ENCODE measurements at regions not wholly inside any gene's neighbourhood (a gene's known extent, or its start where the extent isn't known, plus 50 kb on each side); places are given as distances from the start of the nearest gene placed in this dataset.
A peak's percentile ranks its signal among the peaks of the same experiment; 100 is the strongest.
"Not testable (repeated sequence)": the region's sequence is repeated elsewhere in the genome, so short reads cannot be mapped to it uniquely, and the experiment has no call there.

DNA sequence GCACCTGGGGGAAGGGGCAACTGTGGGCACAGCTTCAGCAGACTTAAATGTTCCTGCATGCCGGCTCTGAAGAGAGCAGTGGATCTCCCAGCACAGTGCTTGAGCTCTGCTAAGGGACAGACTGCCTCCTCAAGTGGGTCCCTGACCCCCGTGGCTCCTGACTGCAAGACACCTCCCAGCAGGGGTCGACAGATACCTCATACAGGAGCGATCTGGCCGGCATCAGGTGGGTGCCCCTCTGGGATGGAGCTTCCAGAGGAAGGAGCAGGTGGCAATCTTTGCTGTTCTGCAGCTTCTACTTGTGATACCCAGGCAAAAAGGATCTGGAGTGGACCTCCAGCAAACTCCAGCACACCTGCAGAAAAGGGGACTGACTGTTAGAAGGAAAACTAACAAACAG is 871.5 kb downstream of the DIAPH3 start:
- DNase-seq (ENCODE audit: low read depth): not testable (repeated sequence)

DNA sequence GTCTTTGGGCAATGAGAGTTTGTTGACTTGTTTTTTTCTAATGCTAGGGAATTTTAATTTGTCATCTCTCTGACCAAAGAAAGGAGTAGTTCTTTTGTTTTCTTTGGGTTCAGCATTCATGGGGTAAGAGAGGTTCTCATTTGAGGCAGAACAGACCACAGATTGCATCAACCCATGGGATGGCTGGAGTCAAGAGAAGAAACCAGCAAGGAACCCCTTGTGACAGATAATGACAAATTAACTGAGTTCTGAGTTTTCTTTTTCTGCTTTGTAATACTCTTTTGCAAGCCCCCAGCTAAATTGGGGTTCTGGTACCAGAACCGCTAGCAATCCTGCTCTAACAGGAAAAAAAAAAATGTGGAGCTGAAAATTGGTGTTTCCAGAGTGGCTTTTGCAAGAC is 864.1 kb downstream of the DIAPH3 start:
- no peak for DNase-seq (ENCODE audit: low read depth)

DNA sequence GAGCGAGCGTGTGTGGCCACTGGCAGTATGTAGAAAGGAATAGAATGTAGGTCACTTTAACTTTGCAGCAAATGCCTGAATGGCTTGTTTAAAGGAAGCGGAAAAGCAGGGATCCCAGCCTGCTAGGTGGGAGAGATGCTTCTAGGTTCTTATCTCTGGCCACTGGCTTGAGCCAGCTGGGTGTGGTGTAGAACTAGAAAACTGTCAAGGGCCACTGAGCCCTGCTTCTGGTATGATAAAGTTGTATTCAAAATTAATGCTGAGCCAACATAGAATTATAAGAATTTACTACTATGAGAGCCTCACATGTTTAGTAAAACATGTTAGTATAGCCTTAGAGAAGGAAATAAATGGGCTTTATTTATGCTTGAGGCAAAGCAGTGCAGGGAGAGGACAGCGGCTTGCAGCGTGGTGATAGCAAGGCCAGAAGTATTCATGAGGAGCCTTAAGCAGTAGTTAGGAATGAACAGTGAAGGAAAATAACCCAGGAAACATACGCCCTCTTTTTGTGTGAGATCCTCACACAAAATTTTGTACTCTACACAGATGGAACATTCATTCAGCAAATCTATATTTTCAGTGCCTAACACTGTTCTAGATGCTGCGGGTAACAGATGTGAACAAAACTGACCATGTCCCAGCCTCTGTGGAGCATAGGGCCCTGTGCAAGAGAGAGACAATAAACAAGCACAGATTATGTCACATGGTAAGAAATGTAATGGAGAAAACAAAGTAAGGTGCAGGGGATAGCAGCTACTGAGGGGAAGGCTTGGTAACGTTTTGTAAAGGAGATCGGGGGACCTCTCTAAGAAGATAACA is 863.2 kb downstream of the DIAPH3 start:
- DNase-seq (ENCODE audit: low read depth): no peak

DNA sequence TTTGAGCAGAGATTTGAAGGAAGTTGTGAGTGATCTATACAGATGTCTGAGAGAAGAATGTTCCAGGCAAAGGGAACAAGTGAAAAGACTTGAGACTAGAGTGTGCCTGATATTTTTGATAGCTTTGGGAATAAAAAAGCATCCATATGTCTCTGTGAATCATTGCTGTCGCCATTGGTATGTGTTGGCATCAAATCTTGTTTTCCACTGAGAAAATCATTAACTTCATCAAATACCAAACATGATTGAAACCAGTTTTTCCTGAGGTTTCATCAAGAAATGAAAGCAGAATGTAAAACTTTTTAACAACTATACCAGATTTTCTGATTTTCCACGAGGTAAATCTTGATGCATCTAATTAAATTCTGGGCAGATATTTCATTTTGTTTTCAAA is 862.6 kb downstream of the DIAPH3 start:
- DNase-seq (ENCODE audit: low read depth): no peak

DNA sequence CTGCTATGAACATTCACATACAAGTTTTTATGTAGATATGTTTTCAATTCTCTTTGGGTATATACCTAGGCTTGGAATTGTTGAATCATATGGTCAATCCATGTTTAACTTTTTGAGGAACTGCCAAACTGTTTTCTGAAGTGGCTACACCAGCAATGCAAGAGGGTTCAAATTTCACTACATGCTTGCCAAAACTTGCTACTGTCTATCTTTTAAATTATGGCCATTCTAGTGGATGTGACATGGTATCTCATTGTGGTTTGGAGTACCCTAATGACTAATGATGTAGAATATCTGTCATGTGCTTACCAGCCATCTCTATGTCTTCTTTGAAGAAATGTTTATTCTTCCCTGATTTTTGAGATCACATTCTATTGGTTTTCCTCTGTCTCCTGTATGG is 860.3 kb downstream of the DIAPH3 start:
- no peak for DNase-seq (ENCODE audit: low read depth)

DNA sequence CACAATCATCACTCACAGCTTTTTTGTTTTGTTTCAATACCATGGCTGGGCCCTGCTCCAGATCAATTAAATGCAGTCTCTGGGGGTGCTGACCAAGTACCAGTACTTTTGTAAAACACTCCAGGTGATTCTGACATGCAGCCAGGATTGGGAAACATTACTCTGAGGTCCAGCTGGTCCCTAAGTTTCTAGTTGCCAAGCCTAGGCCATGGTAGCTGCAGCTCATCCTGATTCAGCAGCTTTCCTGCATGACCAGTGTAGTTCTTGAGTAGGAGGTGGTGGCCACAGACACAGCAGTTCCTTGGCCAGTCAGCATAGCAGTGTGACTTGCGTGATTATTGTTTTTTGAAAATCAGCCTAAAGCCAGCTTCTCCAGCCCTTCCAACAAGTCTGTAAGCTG is 859.1 kb downstream of the DIAPH3 start:
- DNase-seq (ENCODE audit: low read depth): no peak

DNA sequence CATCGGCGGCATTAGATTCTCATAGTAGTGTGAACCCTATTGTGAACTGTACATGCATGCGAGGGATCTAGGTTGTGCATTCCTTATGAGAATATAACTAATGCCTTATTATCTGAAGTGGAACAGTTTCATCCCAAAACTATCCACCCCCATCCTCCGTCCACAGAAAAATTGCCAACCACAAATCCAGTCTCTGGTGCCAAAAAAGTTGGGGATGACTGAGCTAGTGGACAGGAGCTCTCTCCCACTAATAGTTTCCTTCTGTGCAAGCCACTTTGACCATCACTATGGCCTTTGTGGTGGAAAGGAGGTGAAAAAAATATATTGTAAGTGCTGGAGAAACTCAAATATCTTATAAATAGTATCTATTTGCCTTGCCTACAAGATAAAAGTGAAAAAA is 857.8 kb downstream of the DIAPH3 start:
- no peak for DNase-seq (ENCODE audit: low read depth)

DNA sequence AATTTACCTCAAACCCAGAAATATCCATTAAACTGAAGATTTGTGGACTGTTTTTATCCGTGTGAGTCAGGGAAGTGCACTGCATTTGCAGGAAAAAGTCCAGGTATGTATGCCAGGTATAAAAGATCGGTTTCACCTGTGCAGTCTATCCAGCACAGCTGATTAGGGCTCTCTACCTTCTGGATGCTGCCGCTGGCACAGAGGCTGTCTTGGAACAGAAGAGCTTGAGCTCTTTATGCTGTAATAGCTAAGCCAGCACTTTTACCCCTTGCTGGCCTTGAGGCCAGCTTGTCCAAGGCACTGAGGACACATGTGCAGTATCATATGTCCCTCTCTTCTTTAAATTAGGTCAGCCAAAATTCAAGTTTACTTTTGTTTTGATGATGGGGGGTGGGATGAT is 851.0 kb downstream of the DIAPH3 start:
- DNase-seq (ENCODE audit: low read depth): no peak

DNA sequence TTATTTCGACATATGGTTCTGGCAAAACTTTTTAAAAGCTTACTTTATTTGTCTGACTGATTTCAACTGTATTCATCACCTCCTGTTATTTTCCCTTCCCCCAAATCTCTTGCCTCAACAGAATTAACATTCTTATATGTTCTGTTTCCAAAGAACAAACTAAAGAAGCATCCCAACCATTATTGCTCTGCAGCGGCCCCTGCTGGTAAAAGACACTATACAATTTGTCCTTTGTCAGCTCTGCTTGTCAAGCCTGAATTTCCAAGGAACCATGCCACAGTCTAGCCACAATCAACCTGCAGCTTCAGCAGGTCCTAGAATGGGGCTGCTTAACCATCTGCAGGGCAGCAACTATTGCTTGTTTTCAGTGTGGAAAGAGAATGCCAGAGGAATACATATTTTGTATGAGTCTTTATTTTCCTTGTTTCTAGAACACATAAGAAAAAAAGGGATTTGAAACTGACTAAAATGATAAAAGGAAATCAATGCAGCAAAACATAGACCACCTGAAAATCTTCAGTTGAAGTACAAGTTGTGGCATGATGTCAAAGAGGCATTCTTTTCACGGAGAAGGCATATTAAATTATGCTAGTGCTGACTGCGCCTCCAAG is 845.3 kb downstream of the DIAPH3 start:
- peak; percentile 37 for DNase-seq (ENCODE audit: low read depth)

DNA sequence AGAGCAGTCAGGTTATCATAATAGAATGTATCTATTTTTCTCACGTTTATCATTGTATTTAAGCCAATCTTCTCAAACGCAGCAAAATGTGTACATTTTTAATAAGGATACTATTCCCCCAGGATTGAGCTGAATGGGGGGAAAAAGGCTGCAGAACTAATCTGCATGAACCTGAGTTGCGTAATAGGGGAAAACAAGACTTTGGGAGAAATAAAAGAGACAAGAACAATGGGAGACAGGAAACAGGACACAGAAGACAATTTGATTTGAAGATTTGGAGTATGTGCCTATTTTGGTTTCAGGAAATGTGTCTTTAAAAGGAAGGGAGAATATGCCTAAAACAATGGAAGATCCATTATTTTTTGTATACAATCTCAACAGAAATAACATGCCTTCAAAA is 844.5 kb downstream of the DIAPH3 start:
- DNase-seq (ENCODE audit: low read depth): no peak

DNA sequence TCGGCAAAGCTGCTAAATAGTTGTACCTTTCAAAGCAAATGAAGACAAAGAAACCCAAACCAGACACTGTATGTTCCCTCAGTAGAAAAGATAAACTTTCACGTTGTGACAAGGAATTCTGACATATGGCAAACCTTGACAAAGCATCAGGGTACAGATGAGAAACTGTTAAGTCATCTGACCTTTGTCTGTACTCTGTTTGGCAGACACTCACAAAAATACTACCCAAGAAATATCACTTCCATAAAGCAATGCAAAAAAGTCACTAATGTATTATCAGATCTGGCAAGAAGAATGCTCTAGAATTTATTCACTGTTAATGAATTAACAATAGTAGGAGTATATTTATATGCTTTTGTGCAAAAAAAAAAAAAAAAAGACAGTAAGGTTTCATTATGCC is 843.7 kb downstream of the DIAPH3 start:
- no peak for DNase-seq (ENCODE audit: low read depth)

DNA sequence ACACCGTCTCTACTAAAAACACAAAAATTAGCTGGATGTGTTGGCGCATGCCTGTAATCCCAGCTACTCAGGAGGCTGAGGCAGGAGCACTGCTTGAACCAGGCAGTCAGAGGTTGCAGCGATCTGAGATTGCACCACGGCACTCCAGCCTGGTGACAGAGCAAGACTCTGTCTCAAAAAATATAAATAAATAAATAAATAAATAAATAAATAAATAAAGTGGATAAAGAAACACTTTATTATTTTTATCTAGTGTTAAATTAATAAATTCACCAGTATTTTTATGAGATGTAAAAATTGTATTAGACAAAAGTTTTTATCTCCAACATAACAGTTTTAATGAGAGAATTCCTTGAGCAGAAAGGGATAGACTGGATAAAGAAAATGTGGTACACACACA is 839.3 kb downstream of the DIAPH3 start:
- DNase-seq (ENCODE audit: low read depth): not testable (repeated sequence)

DNA sequence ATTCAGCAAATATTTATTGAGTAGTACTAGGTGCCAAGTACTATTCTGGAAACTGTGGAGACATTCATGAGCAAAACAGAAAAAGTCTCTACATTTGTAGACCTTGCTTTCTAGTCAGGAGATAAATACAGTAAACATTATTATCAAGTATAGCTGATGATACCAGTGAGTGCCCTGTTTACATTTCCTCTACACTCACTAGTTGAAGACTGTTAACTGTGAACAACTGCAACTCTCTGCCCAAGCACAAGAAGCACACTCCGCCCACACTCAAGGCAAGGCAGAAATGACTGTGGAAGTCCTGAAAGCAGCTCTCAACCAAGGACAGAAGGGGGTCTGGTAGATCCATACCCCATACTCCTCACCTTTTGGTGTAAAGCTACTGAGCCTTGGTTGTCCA is 837.0 kb downstream of the DIAPH3 start:
- DNase-seq (ENCODE audit: low read depth): no peak

DNA sequence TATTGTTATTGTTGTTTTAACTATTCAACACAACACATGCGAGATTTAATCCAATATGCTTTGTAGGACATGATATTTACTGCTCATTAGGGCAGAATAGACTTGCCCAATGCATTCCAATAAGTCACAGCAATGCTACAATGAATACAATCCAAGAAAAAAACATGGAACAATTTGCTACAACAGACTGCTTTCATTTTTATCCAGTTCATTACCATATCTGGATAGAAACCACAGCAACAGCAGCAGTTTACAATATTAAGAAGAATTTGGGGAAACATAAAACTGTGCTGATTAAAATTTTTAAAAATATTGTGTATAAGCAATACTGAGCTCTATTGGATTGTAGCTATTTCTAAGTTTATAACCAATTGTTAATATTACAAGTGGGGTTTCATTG is 833.0 kb downstream of the DIAPH3 start:
- no peak for DNase-seq (ENCODE audit: low read depth)

DNA sequence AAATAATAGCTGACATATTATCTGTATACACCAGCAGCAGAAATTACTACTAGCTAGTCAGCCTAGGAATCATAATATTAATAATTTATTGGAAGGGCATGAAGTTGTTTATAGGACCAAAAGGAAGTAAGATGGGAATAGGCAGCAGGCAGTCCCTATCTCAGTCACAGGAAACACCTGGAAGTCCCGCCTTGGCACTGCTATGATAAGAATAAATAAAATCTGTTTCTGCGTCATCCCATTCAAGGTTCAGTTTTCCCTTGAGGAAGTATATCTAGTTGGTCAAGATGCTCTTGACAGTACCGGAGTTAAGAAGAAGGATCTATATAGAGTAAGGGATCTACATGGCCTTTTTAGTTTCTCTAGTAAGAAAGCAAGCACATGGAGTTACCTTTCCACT is 830.8 kb downstream of the DIAPH3 start:
- no peak for DNase-seq (ENCODE audit: low read depth)

DNA sequence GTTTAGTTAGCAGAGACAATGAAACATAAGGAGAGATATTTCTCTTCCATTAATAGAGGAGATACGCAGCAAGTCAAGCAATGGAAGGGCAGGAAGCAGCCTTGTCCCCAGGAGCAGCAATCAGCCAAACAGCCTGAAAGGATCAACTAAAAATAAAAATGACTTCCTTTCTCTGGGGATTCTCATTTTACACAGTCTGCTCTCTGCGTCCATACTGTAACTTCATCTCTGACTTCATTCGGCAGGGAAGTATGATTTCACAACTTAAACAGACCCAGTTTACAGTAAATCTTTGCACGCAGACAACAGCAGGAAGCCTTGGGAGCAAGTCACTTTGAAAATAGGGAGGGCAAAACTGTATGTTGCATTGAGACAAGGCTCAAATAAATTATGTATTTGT is 826.7 kb downstream of the DIAPH3 start:
- no peak for DNase-seq (ENCODE audit: low read depth)

DNA sequence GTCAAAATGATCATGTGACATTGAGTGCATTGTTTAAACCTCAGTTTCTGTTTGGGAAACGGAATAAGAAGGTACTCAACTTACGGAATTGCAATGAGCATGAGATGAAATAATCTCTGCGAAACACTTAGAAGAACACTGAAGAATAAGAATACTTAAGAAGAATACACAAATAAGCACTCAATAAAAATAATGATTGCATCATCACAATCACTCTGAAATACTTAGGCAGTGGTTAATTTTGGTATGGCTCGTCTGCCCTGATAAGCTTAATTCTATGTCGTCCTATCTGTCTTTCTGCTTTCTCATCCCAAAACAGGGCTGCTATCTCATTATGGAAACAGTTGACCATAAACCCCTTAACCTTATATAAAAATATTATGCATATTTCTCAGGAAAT is 823.6 kb downstream of the DIAPH3 start:
- no peak for DNase-seq (ENCODE audit: low read depth)

DNA sequence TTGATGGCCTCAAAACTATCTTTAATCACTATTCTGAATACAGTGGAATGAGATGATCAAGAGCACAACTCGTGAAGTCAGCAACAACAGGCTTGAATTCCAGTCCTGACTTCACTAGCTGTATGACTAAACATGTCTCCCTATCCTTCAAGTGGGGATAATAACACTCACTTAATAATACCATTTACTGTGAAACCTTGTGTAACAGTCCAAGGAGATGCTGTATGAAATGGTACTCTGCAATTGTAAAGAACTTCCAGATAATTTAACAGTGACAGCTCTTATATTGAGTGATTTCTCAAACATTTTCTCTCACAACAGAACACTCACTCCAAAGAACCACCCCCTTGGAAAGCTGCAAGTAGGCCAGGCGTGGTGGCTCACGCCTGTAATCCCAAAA is 823.1 kb downstream of the DIAPH3 start:
- no peak for DNase-seq (ENCODE audit: low read depth)

DNA sequence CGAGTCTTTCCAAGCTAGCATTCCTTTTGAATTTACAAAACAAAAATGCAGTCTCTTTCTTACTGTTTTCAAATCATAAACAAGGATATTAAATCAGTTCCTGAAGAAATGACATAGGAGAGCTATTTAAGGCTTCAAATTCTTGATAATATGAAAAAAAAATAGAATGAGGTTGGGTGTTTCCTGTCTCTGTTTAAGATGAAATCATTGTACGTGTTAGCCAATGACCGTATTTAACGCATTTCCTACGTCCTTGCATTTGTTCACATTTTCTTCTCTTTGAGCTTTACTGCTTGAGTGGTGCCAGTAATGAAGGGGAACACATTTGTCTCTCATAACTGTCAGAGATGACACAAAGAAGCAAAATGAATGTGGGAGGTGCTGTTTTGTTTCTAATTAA is 821.3 kb downstream of the DIAPH3 start:
- no peak for DNase-seq (ENCODE audit: low read depth)

DNA sequence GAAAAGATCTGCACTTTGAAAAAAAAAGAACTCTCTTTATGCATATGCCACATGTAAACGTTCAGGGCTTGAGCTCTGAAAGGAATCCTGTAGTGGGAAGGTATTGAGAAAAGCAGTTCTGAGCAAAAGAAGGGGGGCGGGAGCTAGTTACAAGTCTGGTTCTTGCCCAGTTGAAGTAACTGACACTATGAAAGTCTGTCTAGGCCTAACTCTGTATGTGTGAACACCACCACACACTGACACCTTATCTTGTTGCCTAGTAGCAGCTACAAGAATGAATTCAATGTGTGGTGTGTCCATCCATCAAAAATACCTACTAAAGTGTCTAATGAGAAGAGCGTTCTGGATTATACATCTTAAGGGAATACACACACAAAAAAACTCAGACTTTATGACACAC is 820.6 kb downstream of the DIAPH3 start:
- DNase-seq (ENCODE audit: low read depth): no peak

DNA sequence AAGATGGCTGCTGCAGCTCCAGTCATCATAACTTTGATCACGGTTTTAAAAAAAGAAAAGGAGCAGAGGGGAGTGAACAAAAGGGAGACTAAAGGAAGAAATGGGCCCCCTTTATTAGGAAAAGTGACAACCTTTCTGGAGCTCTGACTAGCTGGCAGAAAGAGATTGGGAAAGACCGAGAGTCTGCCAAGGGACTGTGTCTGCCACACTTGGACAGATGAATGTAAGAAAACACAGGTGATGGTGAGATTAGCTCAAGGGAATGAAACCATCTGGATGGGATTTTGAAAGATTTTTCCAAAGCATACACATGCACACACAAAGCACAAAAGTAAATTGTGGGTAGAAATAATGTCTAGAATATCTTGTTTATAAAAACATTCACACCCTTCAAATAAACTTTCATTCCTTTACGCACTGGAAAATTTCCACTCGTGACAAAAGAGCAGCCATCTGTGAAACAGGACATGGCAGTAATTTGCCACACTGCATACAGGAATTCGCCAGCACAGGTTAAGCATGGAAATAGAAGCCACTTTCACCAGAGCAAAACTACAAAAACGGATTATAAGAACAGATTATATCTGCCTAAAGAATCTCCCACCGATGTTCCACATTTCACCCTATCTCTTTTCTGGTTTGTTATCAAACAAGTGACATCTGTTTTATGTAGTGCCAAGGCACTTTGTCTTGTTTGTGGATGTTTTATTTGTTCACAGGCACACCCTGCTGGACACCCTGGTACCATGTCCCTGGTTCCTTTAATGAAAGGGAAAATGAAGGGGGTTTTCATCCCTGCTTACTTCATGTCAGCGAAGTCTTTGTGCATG is 819.5 kb downstream of the DIAPH3 start:
- no peak for DNase-seq (ENCODE audit: low read depth)

DNA sequence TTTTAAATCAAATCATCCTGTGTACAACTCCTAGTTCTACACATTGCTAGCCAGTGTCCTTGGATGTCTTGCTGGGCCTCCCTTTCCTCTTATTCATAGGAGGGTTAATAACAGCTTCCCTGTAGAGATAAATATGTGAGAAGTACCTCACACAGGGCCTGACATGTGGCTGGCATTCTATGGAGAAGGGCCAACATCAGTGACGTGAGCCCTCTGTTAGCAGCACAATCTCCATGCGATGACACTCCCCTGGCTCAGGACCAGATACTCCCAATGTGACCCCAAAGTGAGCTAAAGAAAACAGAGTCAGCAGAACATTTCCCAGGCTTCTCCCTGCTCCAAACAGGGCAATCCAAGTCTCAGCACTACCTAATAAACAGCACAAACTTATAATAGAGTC is 818.4 kb downstream of the DIAPH3 start:
- no peak for DNase-seq (ENCODE audit: low read depth)

Measured in LHCN-M2 (cell line).